ENCODE measurements at regions not wholly inside any gene's neighbourhood (a gene's known extent, or its start where the extent isn't known, plus 50 kb on each side); places are given as distances from the start of the nearest gene placed in this dataset.

GRCh38 chr10:113309791-113310190, 243.1 kb upstream of the HABP2 start:
- TF ChIP-seq CTCF (IDR thresholded peaks at IDR 0.05; ENCODE audit: control extremely low read depth, extremely low read depth, low read depth, missing control alignments), result no peak
- no peak for DNase-seq (ENCODE audit: extremely low spot score)
- POLR2A ChIA-PET, result no interaction called here
- CTCF ChIA-PET, result interaction anchor here (1.5 kb wide), 1 partner anchor 76 kb away, joined by 3 read pairs; no protein-coding TSS in a partner anchor

- ChIA-PET CTCF (interaction anchor here (1.5 kb wide), 1 partner anchor 75 kb away, joined by 3 read pairs; no protein-coding TSS in a partner anchor), POLR2A (interaction anchor here (0.6 kb wide), 2 partner anchors 26 to 60 kb away, joined by 3 to 10 read pairs; no protein-coding TSS in a partner anchor)
- DNase-seq (ENCODE audit: extremely low spot score), result no peak
- TF ChIP-seq CTCF (IDR thresholded peaks at IDR 0.05; ENCODE audit: control extremely low read depth, extremely low read depth, low read depth, missing control alignments), result no peak
Observed at GRCh38 chr10:113310347-113310746, 242.5 kb upstream of the HABP2 start.

DNA sequence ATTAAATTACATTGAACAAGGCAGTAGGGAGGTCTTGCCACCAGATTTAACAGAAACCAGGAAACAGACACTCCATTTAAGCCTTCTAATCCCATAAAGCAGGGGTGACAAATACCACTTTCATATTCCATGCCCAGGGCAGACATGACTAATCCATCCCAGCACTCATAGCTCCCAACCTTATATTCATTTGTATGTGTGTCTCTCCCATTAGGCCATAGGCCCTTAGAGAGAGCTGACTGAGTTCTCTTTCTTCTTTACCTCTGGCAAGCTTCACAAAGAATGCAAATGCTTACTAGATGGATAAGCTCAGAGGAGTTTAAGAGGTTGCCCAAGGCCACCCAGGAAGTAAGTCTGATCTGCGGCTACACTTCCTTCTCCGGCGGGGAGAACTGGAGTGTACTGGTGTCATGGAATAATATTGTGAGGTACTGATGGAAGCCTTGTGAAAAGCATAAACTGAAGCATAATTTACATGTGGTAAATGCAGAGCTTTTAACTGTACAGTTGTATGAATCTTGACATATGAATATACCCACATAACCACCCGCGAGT, 239.7 kb upstream of the HABP2 start:
- ChIA-PET POLR2A (no interaction called here), CTCF (interaction anchor here (1.0 kb wide), 1 partner anchor 16 kb away, joined by 3 read pairs; no protein-coding TSS in a partner anchor)
- DNase-seq (ENCODE audit: extremely low spot score), result no peak
- no peak for TF ChIP-seq CTCF (IDR thresholded peaks at IDR 0.05; ENCODE audit: control extremely low read depth, extremely low read depth, low read depth, missing control alignments)

GRCh38 chr10:113313722-113314121, 239.1 kb upstream of the HABP2 start:
- CTCF ChIA-PET, result interaction anchor here (1.0 kb wide), 1 partner anchor 15 kb away, joined by 3 read pairs; no protein-coding TSS in a partner anchor
- POLR2A ChIA-PET, result no interaction called here
- DNase-seq (ENCODE audit: extremely low spot score), result no peak
- TF ChIP-seq CTCF (IDR thresholded peaks at IDR 0.05; ENCODE audit: control extremely low read depth, extremely low read depth, low read depth, missing control alignments), result no peak

DNA sequence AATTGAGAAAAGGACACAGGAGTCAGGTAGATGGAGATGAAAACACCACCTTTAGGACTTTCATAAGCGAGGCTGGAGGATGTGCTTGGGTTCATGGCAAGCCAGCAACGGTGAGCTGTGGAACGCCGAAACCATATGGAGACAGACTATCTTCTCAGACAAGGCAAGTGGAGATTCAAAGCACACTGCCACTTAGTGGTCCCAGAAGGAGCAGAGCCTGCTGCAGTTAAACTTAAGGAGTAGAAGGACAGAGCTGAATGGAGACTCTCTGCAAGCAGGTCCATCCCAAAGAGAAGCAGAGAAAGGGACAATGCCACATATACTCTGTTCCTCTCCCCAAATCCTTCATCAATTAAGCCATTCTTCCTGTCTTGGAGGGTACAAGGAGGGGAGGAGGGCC, 236.3 kb upstream of the HABP2 start:
- POLR2A ChIA-PET, result no interaction called here
- CTCF ChIA-PET, result no interaction called here

GRCh38 chr10:113317489-113317888, 235.4 kb upstream of the HABP2 start:
- CTCF ChIA-PET, result interaction anchor here (0.8 kb wide), 1 partner anchor 67 kb away, joined by 3 read pairs; no protein-coding TSS in a partner anchor
- no peak for TF ChIP-seq CTCF (IDR thresholded peaks at IDR 0.05; ENCODE audit: control extremely low read depth, extremely low read depth, low read depth, missing control alignments)
- POLR2A ChIA-PET, result no interaction called here
- DNase-seq (ENCODE audit: extremely low spot score), result no peak

More for the DNA sequence above, 236.3 kb upstream of the HABP2 start:
- DNase-seq (ENCODE audit: extremely low spot score), result no peak
- no peak for TF ChIP-seq CTCF (IDR thresholded peaks at IDR 0.05; ENCODE audit: control extremely low read depth, extremely low read depth, low read depth, missing control alignments)
